Ovary (tissue), 3 donors: ENCODE measurements at regions not wholly inside any gene's neighbourhood (a gene's known extent, or its start where the extent isn't known, plus 50 kb on each side); places are given as distances from the start of the nearest gene placed in this dataset.

ENCODE experiments used
- CTCF ChIP-seq, 3 donors: fragments of 450-650 bp in 2 of 3; fragments of 200-600 bp in 1 of 3; IDR thresholded peaks; one replicate each; pipeline versions ENCODE4 v1.5.1 to v1.8.0; 2016 to 2022; ENCODE audit warnings: antibody characterized with exemption in 3 of 3, mild to moderate bottlenecking in 1 of 3
- EP300 ChIP-seq: sonication (generic); formaldehyde crosslinking; IDR thresholded peaks from one replicate; pipeline ENCODE4 v1.6.1; 2017; ENCODE audit warnings: antibody characterized with exemption
- donor health status: DM: no; HTN: no; CAD: no.

GRCh38 chr6:40714576-40715564, 127.7 kb upstream of the LRFN2 start:
- TF ChIP-seq CTCF (IDR thresholded peaks at IDR 0.05) (no peak), EP300 (no peak)
